Testis (tissue), 2 donors: ENCODE measurements at regions not wholly inside any gene's neighbourhood (a gene's known extent, or its start where the extent isn't known, plus 50 kb on each side); places are given as distances from the start of the nearest gene placed in this dataset.

Experiments
- DNase-seq: peaks from one replicate; pipeline ENCODE4 v3.0.0-alpha.2; 2019
- H3K27ac ChIP-seq, 2 donors: fragments of 200-600 bp; sonication (generic); one replicate each; pipeline ENCODE4 v1.5.1; 2019
- H3K27me3 ChIP-seq: fragments of 200-600 bp; sonication (generic); one replicate; pipeline ENCODE4 v1.5.1; 2019
- H3K36me3 ChIP-seq: fragments of 200-600 bp; sonication (generic); one replicate; pipeline ENCODE4 v1.5.1; 2017; ENCODE audit warnings: low read depth; ENCODE audit errors: missing control alignments
- H3K4me1 ChIP-seq: fragments of 200-600 bp; sonication (generic); one replicate; pipeline ENCODE4 v1.5.1; 2019
- H3K4me3 ChIP-seq, 2 donors: fragments of 200-600 bp; sonication (generic); one replicate each; pipeline ENCODE4 v1.5.1; 2017 to 2019
- H3K9me3 ChIP-seq: fragments of 200-600 bp; sonication (generic); one replicate; pipeline ENCODE4 v1.5.1; 2017
- CTCF ChIP-seq, 3 experiments: fragments of 450-650 bp in 2 of 3; fragments of 200-600 bp in 1 of 3; sonication (generic) in 1 of 3; IDR thresholded peaks; one replicate each; pipeline ENCODE4 v1.5.1; 2016 to 2019; ENCODE audit warnings: antibody characterized with exemption in 3 of 3, mild to moderate bottlenecking in 2 of 3, moderate library complexity in 1 of 3
- POLR2A ChIP-seq: fragments of 450-650 bp; IDR thresholded peaks from one replicate; pipeline ENCODE4 v1.6.1; 2017; ENCODE audit warnings: antibody characterized with exemption, mild to moderate bottlenecking, moderate library complexity
- WGBS, 2 donors: methylation state at CpG; one replicate each; pipeline ENCODE4 v1.1.5; 2018; 5-methylcytosine and 5-hydroxymethylcytosine counted together
- intact Hi-C: fragments of 100-400 bp; cut with DNase I; formaldehyde crosslinking; loops from one replicate; pipeline ENCODE4 v1.15.1; 2023; ENCODE audit warnings: low total_unique reads

GRCh38 chr2:393711-394696 is 106.1 kb upstream of the ALKAL2 start:
- DNase-seq: no peak
- intact Hi-C loops: no loop called here
- H3K27ac ChIP-seq: no peak overlapping the region

GRCh38 chr2:392926-393280 is 105.0 kb upstream of the ALKAL2 start:
- TF ChIP-seq POLR2A (no peak), CTCF (IDR thresholded peaks at IDR 0.05) (no peak)
- Histone ChIP-seq H3K27me3 (no peaks in the 10 kb centered on the region), H3K36me3 (no peaks in the 10 kb centered on the region), H3K4me1 (no peaks in the 10 kb centered on the region), H3K27ac (no peak overlapping the region), H3K9me3 (no peaks in the 10 kb centered on the region), H3K4me3 (no peak overlapping the region)
- no peak for DNase-seq
- intact Hi-C loops: no loop called here
- WGBS, 2 donors: 90 to 94% methylated on average over 3 to 9 of the region's 9 CpGs

More at GRCh38 chr2:393711-394696, 106.1 kb upstream of the ALKAL2 start:
- no peaks in the 10 kb centered on the region for H3K9me3 ChIP-seq
- WGBS, 2 donors: 68 to 72% methylated on average over 34 to 37 of the region's 37 CpGs
- H3K36me3 ChIP-seq: no peaks in the 10 kb centered on the region
- H3K27me3 ChIP-seq: no peaks in the 10 kb centered on the region
- no peak overlapping the region for H3K4me3 ChIP-seq
- TF ChIP-seq CTCF (IDR thresholded peaks at IDR 0.05) (no peak), POLR2A (no peak)
- no peaks in the 10 kb centered on the region for H3K4me1 ChIP-seq

DNA sequence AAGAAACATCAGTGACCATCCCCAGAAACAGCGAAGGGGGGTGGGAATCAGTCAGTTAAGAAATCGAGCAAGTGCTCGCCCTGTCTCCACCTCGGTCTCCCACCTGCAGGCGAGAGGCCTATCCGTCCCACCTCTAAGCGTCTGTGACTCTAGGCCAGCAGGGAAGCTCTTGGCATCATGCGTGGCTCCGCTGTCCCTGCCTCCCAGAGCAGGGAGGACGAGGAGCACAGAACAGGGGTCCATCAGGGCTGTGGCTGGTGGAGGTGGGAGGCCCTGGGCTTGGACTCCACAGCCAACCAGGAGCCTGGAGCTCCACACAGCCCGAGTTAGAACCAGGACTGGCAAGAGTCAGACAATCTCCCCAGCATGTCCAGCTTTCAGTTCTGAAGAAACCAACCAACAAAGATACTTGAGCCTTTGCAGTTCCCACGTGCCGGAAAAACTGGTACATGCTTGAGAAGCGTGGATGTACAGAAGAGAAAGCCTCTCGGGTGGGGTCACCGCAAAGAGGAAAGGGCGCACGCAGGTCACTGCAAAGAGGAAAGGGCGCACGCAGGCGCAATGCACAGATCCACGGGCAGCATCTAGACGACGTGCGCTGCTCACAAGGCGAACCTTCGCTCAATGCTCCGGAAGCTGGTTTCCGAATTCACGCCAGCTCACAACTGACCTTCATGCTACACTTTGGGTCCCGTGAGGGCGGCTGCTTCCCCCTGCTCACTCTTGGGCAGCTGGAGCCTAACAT is 104.5 kb upstream of the ALKAL2 start:
- 88 to 90% methylated on average over 30 to 32 of the region's 32 CpGs for WGBS, 2 donors
- H3K4me1 ChIP-seq: no peaks in the 10 kb centered on the region
- DNase-seq: no peak
- intact Hi-C loops: no loop called here
- no peaks in the 10 kb centered on the region for H3K27me3 ChIP-seq
- H3K27ac ChIP-seq: no peak overlapping the region
- H3K9me3 ChIP-seq: no peaks in the 10 kb centered on the region
- TF ChIP-seq CTCF (IDR thresholded peaks at IDR 0.05): no peak
- TF ChIP-seq POLR2A: no peak
- H3K4me3 ChIP-seq: no peak overlapping the region
- H3K36me3 ChIP-seq: no peaks in the 10 kb centered on the region

GRCh38 chr2:391696-392095 is 103.8 kb upstream of the ALKAL2 start:
- no peaks in the 10 kb centered on the region for H3K9me3 ChIP-seq
- no peak for DNase-seq
- intact Hi-C loops: no loop called here
- no peak overlapping the region for H3K27ac ChIP-seq
- no peaks in the 10 kb centered on the region for H3K36me3 ChIP-seq
- 71% methylated on average over 6 of the region's 6 CpGs for WGBS, 2 donors
- no peaks in the 10 kb centered on the region for H3K4me1 ChIP-seq
- no peak for TF ChIP-seq POLR2A
- TF ChIP-seq CTCF (IDR thresholded peaks at IDR 0.05): no peak
- no peaks in the 10 kb centered on the region for H3K27me3 ChIP-seq
- H3K4me3 ChIP-seq: no peak overlapping the region
